ENCODE measurements at regions not wholly inside any gene's neighbourhood (a gene's known extent, or its start where the extent isn't known, plus 50 kb on each side); places are given as distances from the start of the nearest gene placed in this dataset.

DNA sequence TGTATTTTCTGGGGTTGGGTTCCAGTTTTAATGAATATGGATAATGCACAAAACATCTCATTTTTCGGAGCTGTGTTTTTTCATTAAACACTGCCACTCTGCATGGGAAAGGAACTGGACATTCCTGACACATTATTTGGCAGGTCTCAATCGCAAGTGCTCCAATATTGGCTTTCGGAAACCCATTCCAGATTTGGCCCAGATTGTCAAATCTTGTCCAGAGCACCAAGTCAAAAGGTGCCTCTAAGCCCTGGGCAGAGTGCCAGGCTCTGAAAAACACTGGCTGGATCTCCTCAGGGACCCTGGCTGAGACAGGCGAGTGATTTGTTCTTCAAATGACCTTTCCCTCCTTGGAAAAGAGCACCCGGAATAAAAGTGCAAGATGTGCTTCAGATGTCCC lies 68.4 kb upstream of the MRPS6 start:
- WGBS, 2 donors (ENCODE audit: low coverage in 1 of 2) = 60 to 77% methylated on average over 4 to 5 of the region's 5 CpGs
- in situ Hi-C loops (cut with MboI; ENCODE audit: low pct_ligation_motif_present in 1 of 4, low pct_unique_long_range_greater_than_20kb in 1 of 4, low sequenced_read_pairs in 3 of 4) (no loop called here), intact Hi-C loops (cut with DNase I; ENCODE audit: low total_unique reads) (no loop called here)
- Histone ChIP-seq H3K4me1 (no peaks in the 10 kb centered on the region), H3K27ac (no peak overlapping the region), H3K27me3 (no peaks in the 10 kb centered on the region), H3K36me3 (no peaks in the 10 kb centered on the region), H3K4me3 (no peak overlapping the region), H3K9me3 (no peaks in the 10 kb centered on the region)
- DNase-seq = no peak
- TF ChIP-seq EP300 (IDR thresholded peaks at IDR 0.05; ENCODE audit: low read depth) = no peak
- TF ChIP-seq, protein P1, sequence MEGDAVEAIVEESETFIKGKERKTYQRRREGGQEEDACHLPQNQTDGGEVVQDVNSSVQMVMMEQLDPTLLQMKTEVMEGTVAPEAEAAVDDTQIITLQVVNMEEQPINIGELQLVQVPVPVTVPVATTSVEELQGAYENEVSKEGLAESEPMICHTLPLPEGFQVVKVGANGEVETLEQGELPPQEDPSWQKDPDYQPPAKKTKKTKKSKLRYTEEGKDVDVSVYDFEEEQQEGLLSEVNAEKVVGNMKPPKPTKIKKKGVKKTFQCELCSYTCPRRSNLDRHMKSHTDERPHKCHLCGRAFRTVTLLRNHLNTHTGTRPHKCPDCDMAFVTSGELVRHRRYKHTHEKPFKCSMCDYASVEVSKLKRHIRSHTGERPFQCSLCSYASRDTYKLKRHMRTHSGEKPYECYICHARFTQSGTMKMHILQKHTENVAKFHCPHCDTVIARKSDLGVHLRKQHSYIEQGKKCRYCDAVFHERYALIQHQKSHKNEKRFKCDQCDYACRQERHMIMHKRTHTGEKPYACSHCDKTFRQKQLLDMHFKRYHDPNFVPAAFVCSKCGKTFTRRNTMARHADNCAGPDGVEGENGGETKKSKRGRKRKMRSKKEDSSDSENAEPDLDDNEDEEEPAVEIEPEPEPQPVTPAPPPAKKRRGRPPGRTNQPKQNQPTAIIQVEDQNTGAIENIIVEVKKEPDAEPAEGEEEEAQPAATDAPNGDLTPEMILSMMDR (IDR thresholded peaks at IDR 0.05) = no peak

DNA sequence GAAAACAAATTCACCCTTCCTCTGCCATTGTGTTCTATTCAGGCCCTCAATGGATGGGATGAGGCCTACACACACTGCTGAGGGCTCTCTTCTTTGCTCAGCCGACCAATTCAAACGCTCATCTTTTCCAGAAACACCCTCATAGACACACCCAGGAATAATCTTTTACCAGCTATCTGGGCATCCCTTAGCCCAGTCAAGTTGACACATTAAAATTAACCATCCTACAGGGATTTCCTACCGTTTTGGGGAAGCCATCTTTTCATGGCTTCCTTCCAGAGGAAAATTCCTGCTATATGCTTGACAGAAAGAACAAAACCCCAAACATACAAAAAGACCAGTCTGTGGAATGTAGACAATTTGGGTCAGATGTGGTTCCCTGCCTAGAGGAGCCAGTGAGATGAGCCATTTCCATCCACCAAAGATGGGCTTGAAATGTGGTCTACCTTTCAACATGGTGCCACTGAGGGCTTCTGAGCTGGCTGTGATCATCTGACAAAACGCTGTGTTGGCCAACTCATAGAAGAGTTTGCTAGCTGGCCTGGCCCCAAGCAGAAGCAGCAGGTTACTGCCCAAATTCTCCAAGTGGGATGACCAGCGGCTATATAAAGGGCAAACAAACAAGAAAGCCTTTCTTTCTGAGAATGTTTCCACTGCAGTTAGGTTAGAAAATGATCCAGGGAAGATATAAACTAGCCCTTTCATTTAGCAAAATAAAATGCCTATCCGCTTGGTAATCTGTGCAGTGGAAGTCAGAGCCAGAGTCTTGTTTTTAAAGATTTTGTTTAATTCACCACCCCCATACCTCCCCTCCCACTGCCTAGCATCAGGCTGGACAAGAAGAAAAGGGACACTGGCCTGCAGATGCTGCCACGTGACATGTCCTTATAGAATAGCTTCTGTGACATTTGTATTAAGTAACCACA lies 69.1 kb upstream of the MRPS6 start:
- Histone ChIP-seq H3K27ac (no peak overlapping the region), H3K27me3 (no peaks in the 10 kb centered on the region), H3K36me3 (no peaks in the 10 kb centered on the region), H3K4me1 (no peaks in the 10 kb centered on the region), H3K4me3 (no peak overlapping the region), H3K9me3 (no peaks in the 10 kb centered on the region)
- DNase-seq = no peak
- intact Hi-C loops (cut with DNase I; ENCODE audit: low total_unique reads) (no loop called here), in situ Hi-C loops (cut with MboI; ENCODE audit: low pct_ligation_motif_present in 1 of 4, low pct_unique_long_range_greater_than_20kb in 1 of 4, low sequenced_read_pairs in 3 of 4) (no loop called here)
- 82 to 97% methylated on average over 4 to 7 of the region's 7 CpGs for WGBS, 2 donors (ENCODE audit: low coverage in 1 of 2)
- TF ChIP-seq, protein P1 (IDR thresholded peaks at IDR 0.05) = no peak
- no peak for TF ChIP-seq POLR2AphosphoS5 (IDR thresholded peaks at IDR 0.05)
- no peak for TF ChIP-seq POLR2A (IDR thresholded peaks at IDR 0.05)

DNA sequence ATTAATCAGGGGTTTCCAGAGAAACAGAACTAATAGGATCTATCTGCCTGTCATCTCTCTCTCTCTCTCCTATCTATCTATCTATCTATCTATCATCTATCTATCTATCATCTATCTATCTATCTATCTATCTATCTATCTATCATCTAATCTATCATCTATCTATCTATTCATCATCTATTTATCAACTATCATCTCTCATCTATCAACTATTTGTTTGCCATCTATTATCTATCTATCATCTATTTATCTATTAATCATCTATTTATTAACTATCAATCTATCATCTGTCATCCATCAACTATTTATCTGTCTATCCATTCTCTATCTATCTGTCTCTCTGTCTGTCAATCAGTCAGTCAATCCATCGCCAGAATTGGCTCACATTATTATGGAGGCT lies 70.0 kb upstream of the MRPS6 start:
- no peak overlapping the region for H3K4me3 ChIP-seq
- TF ChIP-seq POLR2AphosphoS5 (IDR thresholded peaks at IDR 0.05) = no peak
- TF ChIP-seq, protein P1 (IDR thresholded peaks at IDR 0.05) = no peak
- no peak for DNase-seq
- 100% methylated on average over 1 of the region's 1 CpG for WGBS, 2 donors (ENCODE audit: low coverage in 1 of 2)
- no peaks in the 10 kb centered on the region for H3K9me3 ChIP-seq
- intact Hi-C loops (cut with DNase I; ENCODE audit: low total_unique reads) = no loop called here
- H3K36me3 ChIP-seq = no peaks in the 10 kb centered on the region
- H3K4me1 ChIP-seq = no peaks in the 10 kb centered on the region
- in situ Hi-C loops (cut with MboI; ENCODE audit: low pct_ligation_motif_present in 1 of 4, low pct_unique_long_range_greater_than_20kb in 1 of 4, low sequenced_read_pairs in 3 of 4) = no loop called here
- H3K27me3 ChIP-seq = no peaks in the 10 kb centered on the region
- H3K27ac ChIP-seq = no peak overlapping the region

DNA sequence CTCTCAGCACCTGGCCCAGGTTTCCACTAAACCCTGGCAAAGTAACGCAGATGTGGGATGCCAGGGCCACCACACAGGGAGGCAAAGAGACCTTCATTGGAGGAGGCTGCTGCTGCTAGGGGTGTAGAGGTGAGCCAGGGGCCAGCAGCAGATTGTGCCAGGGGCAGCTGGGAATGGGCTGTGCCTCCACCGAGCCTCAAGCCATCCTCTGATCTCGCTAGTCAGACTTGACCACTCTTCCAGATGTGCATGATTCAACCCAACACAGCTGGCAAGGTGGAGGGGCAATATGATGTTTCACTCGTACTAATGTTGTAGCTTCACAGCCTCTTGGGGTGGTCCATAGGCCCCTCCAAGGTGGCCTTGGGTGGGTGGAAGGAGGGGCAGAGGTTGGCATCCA lies 73.0 kb upstream of the MRPS6 start:
- no peaks in the 10 kb centered on the region for H3K9me3 ChIP-seq
- TF ChIP-seq, protein P1 (IDR thresholded peaks at IDR 0.05) = no peak
- no peak for TF ChIP-seq EP300 (IDR thresholded peaks at IDR 0.05; ENCODE audit: low read depth)
- no peak for TF ChIP-seq POLR2A (IDR thresholded peaks at IDR 0.05)
- TF ChIP-seq POLR2AphosphoS5 (IDR thresholded peaks at IDR 0.05) = no peak
- no peaks in the 10 kb centered on the region for H3K4me1 ChIP-seq
- WGBS, 2 donors (ENCODE audit: low coverage in 1 of 2) = 100% methylated on average over 4 of the region's 4 CpGs; no CpG with 5 or more reads in 1 of the 2 donors
- in situ Hi-C loops (cut with MboI; ENCODE audit: low pct_ligation_motif_present in 1 of 4, low pct_unique_long_range_greater_than_20kb in 1 of 4, low sequenced_read_pairs in 3 of 4) = no loop called here
- H3K27ac ChIP-seq = no peak overlapping the region
- no peak for DNase-seq
- no peak overlapping the region for H3K4me3 ChIP-seq
- no peaks in the 10 kb centered on the region for H3K36me3 ChIP-seq
- H3K27me3 ChIP-seq = no peaks in the 10 kb centered on the region
- intact Hi-C loops (cut with DNase I; ENCODE audit: low total_unique reads) = no loop called here

Data from transverse colon (tissue), 4 donors.